ENCODE measurements at regions not wholly inside any gene's neighbourhood (a gene's known extent, or its start where the extent isn't known, plus 50 kb on each side); places are given as distances from the start of the nearest gene placed in this dataset.

DNA sequence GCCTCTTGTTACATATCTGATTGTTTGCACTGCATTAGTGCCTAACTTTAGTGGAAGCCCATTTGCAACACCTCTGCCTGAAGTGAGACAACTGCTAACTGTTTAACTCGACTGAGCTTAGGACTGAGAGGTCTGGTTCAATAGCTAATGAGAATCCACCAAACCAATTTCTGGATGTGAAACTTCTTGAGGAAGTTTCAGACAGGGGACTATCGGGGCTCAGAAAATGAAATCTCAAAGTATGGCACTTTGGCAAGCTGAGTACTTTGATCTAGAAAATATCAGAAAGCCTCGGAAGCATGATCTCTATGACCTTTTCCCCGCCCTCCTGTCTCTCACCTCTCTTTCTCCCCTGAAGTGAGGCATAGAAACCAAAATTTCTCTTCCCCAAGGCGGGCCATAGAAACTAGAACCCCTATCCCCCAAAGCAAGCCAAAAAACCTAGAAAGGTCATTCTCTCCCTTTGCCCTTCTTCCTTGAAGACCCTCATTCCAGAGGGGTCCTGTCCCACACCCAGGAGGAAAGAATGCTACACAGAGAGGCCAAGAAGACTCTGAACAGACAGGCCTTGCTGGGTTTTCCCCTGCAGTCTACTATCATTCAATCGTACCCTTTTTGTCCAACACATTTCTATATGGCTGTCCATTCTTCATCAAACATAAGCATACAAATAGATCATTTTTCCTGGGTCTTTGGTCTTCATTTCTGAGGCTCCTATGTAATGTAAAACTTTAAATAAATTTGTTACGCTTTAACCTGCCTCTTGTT, 69.6 kb upstream of the CREB1 start:
- Histone ChIP-seq H3K36me3 (no peaks in the 10 kb centered on the region), H3K9me3 (no peaks in the 10 kb centered on the region), H3K27me3 (no peaks in the 10 kb centered on the region), H3K4me1 (no peaks in the 10 kb centered on the region), H3K4me3 (no peak overlapping the region), H3K27ac (no peak overlapping the region)
- intact Hi-C loops (cut with DNase I) = no loop called here
- TF ChIP-seq, protein P1, sequence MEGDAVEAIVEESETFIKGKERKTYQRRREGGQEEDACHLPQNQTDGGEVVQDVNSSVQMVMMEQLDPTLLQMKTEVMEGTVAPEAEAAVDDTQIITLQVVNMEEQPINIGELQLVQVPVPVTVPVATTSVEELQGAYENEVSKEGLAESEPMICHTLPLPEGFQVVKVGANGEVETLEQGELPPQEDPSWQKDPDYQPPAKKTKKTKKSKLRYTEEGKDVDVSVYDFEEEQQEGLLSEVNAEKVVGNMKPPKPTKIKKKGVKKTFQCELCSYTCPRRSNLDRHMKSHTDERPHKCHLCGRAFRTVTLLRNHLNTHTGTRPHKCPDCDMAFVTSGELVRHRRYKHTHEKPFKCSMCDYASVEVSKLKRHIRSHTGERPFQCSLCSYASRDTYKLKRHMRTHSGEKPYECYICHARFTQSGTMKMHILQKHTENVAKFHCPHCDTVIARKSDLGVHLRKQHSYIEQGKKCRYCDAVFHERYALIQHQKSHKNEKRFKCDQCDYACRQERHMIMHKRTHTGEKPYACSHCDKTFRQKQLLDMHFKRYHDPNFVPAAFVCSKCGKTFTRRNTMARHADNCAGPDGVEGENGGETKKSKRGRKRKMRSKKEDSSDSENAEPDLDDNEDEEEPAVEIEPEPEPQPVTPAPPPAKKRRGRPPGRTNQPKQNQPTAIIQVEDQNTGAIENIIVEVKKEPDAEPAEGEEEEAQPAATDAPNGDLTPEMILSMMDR (IDR thresholded peaks at IDR 0.05) = no peak
- DNase-seq (ENCODE audit: low spot score in 2 of 2) = no peak

DNA sequence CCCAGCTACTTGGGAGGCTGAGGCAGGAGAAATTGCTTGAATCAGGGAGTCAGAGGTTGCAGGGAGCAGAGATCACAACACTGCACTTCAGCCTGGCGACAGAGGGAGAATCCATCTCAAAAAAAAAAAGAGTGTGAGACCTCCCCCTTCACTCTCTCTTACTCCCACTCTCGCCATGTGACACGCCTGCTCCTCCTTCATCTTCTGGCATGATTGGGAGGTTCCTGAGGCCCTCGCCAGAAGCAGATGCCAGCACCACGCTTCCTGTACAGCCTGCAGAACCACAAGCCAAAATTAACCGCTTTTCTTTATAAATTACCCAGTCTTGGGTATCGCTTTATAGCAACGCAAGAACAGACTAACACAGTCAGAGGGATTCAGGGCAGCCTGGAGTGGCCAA, 66.3 kb upstream of the CREB1 start:
- Histone ChIP-seq H3K36me3 (no peaks in the 10 kb centered on the region), H3K4me3 (no peak overlapping the region), H3K9me3 (no peaks in the 10 kb centered on the region), H3K27ac (no peak overlapping the region), H3K4me1 (no peaks in the 10 kb centered on the region), H3K27me3 (no peaks in the 10 kb centered on the region)
- intact Hi-C loops (cut with DNase I) = no loop called here
- TF ChIP-seq, protein P1 (IDR thresholded peaks at IDR 0.05) = no peak
- no peak for DNase-seq (ENCODE audit: low spot score in 2 of 2)

DNA sequence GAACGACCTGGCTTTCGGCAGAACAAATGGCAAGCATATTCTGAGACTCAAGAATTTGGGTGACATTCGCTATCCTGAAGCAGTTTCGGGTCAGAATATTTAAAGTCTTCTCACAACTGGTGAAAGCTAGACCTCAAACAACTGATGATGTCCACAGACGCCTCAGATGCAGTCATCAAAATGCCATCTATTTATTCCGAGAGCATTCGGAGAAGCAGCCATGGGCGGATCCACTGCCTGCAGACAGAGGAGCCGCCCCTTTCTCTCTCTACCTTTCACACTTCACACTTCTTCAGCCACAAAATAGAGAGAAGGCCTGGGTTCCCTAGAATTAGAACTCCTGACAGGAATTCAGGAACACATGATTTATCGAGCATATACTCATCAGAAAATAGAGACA, 65.8 kb upstream of the CREB1 start:
- TF ChIP-seq, protein P1 (IDR thresholded peaks at IDR 0.05) = no peak
- no peak for DNase-seq (ENCODE audit: low spot score in 2 of 2)
- Histone ChIP-seq H3K27ac (no peak overlapping the region), H3K27me3 (no peaks in the 10 kb centered on the region), H3K4me3 (no peak overlapping the region), H3K9me3 (no peaks in the 10 kb centered on the region), H3K4me1 (no peaks in the 10 kb centered on the region), H3K36me3 (no peaks in the 10 kb centered on the region)
- intact Hi-C loops (cut with DNase I) = no loop called here

DNA sequence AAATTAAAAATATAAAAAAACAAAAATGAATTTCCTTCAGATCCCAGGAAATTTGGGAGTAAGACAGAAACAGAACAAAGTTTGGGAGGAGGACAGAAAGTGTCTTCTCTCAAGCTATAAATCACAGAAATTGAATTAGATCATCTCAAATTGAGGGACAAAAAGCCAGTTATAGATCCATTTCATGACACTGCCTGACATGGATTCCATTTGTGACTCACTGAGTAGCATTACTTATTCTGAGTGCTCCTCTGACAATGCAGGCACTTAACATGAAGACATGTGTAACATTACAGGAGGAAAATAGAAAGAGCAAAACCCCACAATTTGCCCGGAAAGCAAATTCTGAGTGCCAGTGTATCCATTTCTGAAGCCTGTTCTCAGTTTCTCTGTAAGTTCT, 63.9 kb upstream of the CREB1 start:
- H3K36me3 ChIP-seq = no peaks in the 10 kb centered on the region
- no peaks in the 10 kb centered on the region for H3K27me3 ChIP-seq
- no peak for DNase-seq (ENCODE audit: low spot score in 2 of 2)
- TF ChIP-seq, protein P1 (IDR thresholded peaks at IDR 0.05) = no peak
- no peaks in the 10 kb centered on the region for H3K9me3 ChIP-seq
- H3K4me1 ChIP-seq = no peaks in the 10 kb centered on the region
- H3K27ac ChIP-seq = no peak overlapping the region
- intact Hi-C loops (cut with DNase I) = no loop called here
- H3K4me3 ChIP-seq = no peak overlapping the region

DNA sequence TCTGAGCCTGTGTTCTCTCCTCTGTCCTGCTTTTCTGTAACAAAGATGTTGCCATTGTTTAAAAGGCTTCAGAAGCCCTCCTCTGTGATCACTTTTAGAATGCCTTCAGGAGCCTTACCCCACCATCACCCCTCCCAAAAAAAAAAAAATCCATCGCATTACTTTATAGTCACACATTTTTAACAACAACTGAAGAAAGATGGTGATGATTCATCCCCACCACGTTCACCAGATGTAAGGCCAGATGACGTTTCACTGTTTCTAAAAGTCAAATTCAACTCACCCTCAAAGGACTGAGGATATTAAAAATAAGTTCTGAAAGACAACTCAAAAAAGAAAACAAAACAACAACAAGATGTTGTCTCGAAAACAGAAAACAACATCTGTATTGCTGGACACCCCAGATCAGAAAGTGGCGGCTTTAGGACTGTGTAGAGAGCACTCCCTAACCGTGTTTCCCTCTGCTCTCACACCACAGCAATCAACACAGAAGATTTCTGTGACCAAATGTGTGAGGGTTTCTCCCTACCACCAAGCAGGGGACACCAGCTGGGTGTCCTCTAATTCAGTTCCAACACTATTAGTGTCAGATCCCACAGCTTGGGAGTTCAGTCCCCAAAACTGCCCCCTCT, 61.9 kb upstream of the CREB1 start:
- H3K4me3 ChIP-seq = no peak overlapping the region
- no peaks in the 10 kb centered on the region for H3K36me3 ChIP-seq
- intact Hi-C loops (cut with DNase I) = no loop called here
- no peaks in the 10 kb centered on the region for H3K9me3 ChIP-seq
- no peaks in the 10 kb centered on the region for H3K27me3 ChIP-seq
- DNase-seq (ENCODE audit: low spot score in 2 of 2) = no peak
- no peaks in the 10 kb centered on the region for H3K4me1 ChIP-seq
- TF ChIP-seq, protein P1 (IDR thresholded peaks at IDR 0.05) = no peak
- no peak overlapping the region for H3K27ac ChIP-seq

Data from ascending aorta (tissue), 2 donors.